ENCODE measurements at regions not wholly inside any gene's neighbourhood (a gene's known extent, or its start where the extent isn't known, plus 50 kb on each side); places are given as distances from the start of the nearest gene placed in this dataset.
"Not testable (repeated sequence)": the region's sequence is repeated elsewhere in the genome, so short reads cannot be mapped to it uniquely, and the experiment has no call there.

- H3K9me3 Mint-ChIP-seq (ENCODE audit: unreplicated experiment), result peaks cover 3% of the 10 kb centered on the region
- no peak for DNase-seq
- no peak overlapping the region for H3K27ac Mint-ChIP-seq (ENCODE audit: unreplicated experiment)
- H3K4me1 Mint-ChIP-seq (ENCODE audit: low read depth, unreplicated experiment), result peaks cover 25% of the 10 kb centered on the region
- no peak overlapping the region for H3K4me3 Mint-ChIP-seq (ENCODE audit: unreplicated experiment)
- TF ChIP-seq CTCF (IDR thresholded peaks at IDR 0.05; ENCODE audit: partially characterized antibody, unreplicated experiment), result no peak
- H3K36me3 Mint-ChIP-seq (ENCODE audit: unreplicated experiment), result no peaks in the 10 kb centered on the region
- no peaks in the 10 kb centered on the region for H3K27me3 Mint-ChIP-seq (ENCODE audit: unreplicated experiment)
Measured at GRCh38 chr7:82598958-82599357, 155.4 kb upstream of the CACNA2D1 start.

GRCh38 chr7:82595795-82596194 lies 152.2 kb upstream of the CACNA2D1 start:
- not testable (repeated sequence) for H3K36me3 Mint-ChIP-seq (ENCODE audit: unreplicated experiment); H3K4me3 Mint-ChIP-seq (ENCODE audit: unreplicated experiment); H3K9me3 Mint-ChIP-seq (ENCODE audit: unreplicated experiment); H3K27ac Mint-ChIP-seq (ENCODE audit: unreplicated experiment); H3K27me3 Mint-ChIP-seq (ENCODE audit: unreplicated experiment); DNase-seq
- H3K4me1 Mint-ChIP-seq (ENCODE audit: low read depth, unreplicated experiment), result peaks cover 31% of the 10 kb centered on the region

- H3K4me1 Mint-ChIP-seq (ENCODE audit: low read depth, unreplicated experiment), result peaks cover 27% of the 10 kb centered on the region
- H3K27me3 Mint-ChIP-seq (ENCODE audit: unreplicated experiment), result no peaks in the 10 kb centered on the region
- no peak for TF ChIP-seq CTCF (IDR thresholded peaks at IDR 0.05; ENCODE audit: partially characterized antibody, unreplicated experiment)
- no peaks in the 10 kb centered on the region for H3K9me3 Mint-ChIP-seq (ENCODE audit: unreplicated experiment)
- H3K36me3 Mint-ChIP-seq (ENCODE audit: unreplicated experiment), result no peaks in the 10 kb centered on the region
- no peak overlapping the region for H3K27ac Mint-ChIP-seq (ENCODE audit: unreplicated experiment)
- H3K4me3 Mint-ChIP-seq (ENCODE audit: unreplicated experiment), result no peak overlapping the region
- no peak for DNase-seq
Measured at GRCh38 chr7:82595176-82595575, 151.6 kb upstream of the CACNA2D1 start.

GRCh38 chr7:82594665-82595064 lies 151.1 kb upstream of the CACNA2D1 start:
- Mint-ChIP-seq H3K36me3 (ENCODE audit: unreplicated experiment) (no peaks in the 10 kb centered on the region), H3K4me1 (ENCODE audit: low read depth, unreplicated experiment) (peaks cover 26% of the 10 kb centered on the region), H3K4me3 (ENCODE audit: unreplicated experiment) (no peak overlapping the region), H3K27me3 (ENCODE audit: unreplicated experiment) (no peaks in the 10 kb centered on the region), H3K9me3 (ENCODE audit: unreplicated experiment) (peaks cover 2% of the 10 kb centered on the region), H3K27ac (ENCODE audit: unreplicated experiment) (peak overlapping the region; percentile 75)
- no peak for TF ChIP-seq CTCF (IDR thresholded peaks at IDR 0.05; ENCODE audit: partially characterized antibody, unreplicated experiment)
- DNase-seq, result no peak

GRCh38 chr7:82593780-82594179 lies 150.2 kb upstream of the CACNA2D1 start:
- DNase-seq, result no peak
- Mint-ChIP-seq H3K9me3 (ENCODE audit: unreplicated experiment) (peaks cover 2% of the 10 kb centered on the region), H3K36me3 (ENCODE audit: unreplicated experiment) (no peaks in the 10 kb centered on the region), H3K4me1 (ENCODE audit: low read depth, unreplicated experiment) (peaks cover 26% of the 10 kb centered on the region), H3K27ac (ENCODE audit: unreplicated experiment) (no peak overlapping the region), H3K27me3 (ENCODE audit: unreplicated experiment) (no peaks in the 10 kb centered on the region), H3K4me3 (ENCODE audit: unreplicated experiment) (no peak overlapping the region)
- no peak for TF ChIP-seq CTCF (IDR thresholded peaks at IDR 0.05; ENCODE audit: partially characterized antibody, unreplicated experiment)

GRCh38 chr7:82592416-82592815 lies 148.8 kb upstream of the CACNA2D1 start:
- DNase-seq, result no peak
- TF ChIP-seq CTCF (IDR thresholded peaks at IDR 0.05; ENCODE audit: partially characterized antibody, unreplicated experiment), result no peak
- Mint-ChIP-seq H3K4me3 (ENCODE audit: unreplicated experiment) (no peak overlapping the region), H3K4me1 (ENCODE audit: low read depth, unreplicated experiment) (peaks cover 26% of the 10 kb centered on the region), H3K36me3 (ENCODE audit: unreplicated experiment) (no peaks in the 10 kb centered on the region), H3K9me3 (ENCODE audit: unreplicated experiment) (peaks cover 2% of the 10 kb centered on the region), H3K27me3 (ENCODE audit: unreplicated experiment) (no peaks in the 10 kb centered on the region), H3K27ac (ENCODE audit: unreplicated experiment) (no peak overlapping the region)

Data from glutamatergic neuron (in vitro differentiated cells).